ENCODE measurements at regions not wholly inside any gene's neighbourhood (a gene's known extent, or its start where the extent isn't known, plus 50 kb on each side); places are given as distances from the start of the nearest gene placed in this dataset.

- TF ChIP-seq POLR2AphosphoS5 (IDR thresholded peaks at IDR 0.05; ENCODE audit: low read depth, low read length) (no peak), POLR2A (IDR thresholded peaks at IDR 0.05; ENCODE audit: low read depth, low read length) (no peak), TAF1 (IDR thresholded peaks at IDR 0.05; ENCODE audit: borderline replicate concordance, low read depth, low read length) (no peak)
- FAIRE-seq, result no peak
These were observed 108.9 kb upstream of the TRABD2B start for GRCh38 chr1:48106049-48106448.

GRCh38 chr1:48105165-48105564 lies 108.0 kb upstream of the TRABD2B start:
- FAIRE-seq (no peak), DNase-seq (ENCODE audit: insufficient read length) (no peak)
- TF ChIP-seq POLR2A (IDR thresholded peaks at IDR 0.05; ENCODE audit: low read depth, low read length), result no peak
- TF ChIP-seq TAF1 (IDR thresholded peaks at IDR 0.05; ENCODE audit: borderline replicate concordance, low read depth, low read length), result no peak
- no peak for TF ChIP-seq POLR2AphosphoS5 (IDR thresholded peaks at IDR 0.05; ENCODE audit: low read depth, low read length)

More at GRCh38 chr1:48106049-48106448, 108.9 kb upstream of the TRABD2B start:
- DNase-seq (ENCODE audit: insufficient read length), result no peak

- DNase-seq (ENCODE audit: insufficient read length) (no peak), FAIRE-seq (no peak)
- TF ChIP-seq POLR2AphosphoS5 (IDR thresholded peaks at IDR 0.05; ENCODE audit: low read depth, low read length), result no peak
- TF ChIP-seq POLR2A (IDR thresholded peaks at IDR 0.05; ENCODE audit: low read depth, low read length), result no peak
- no peak for TF ChIP-seq TAF1 (IDR thresholded peaks at IDR 0.05; ENCODE audit: borderline replicate concordance, low read depth, low read length)
These were observed 106.3 kb upstream of the TRABD2B start for GRCh38 chr1:48103495-48103894.

GRCh38 chr1:48102766-48103165 lies 105.6 kb upstream of the TRABD2B start:
- FAIRE-seq, result no peak
- DNase-seq (ENCODE audit: insufficient read length), result no peak
- TF ChIP-seq POLR2A (IDR thresholded peaks at IDR 0.05; ENCODE audit: low read depth, low read length), result no peak
- TF ChIP-seq POLR2AphosphoS5 (IDR thresholded peaks at IDR 0.05; ENCODE audit: low read depth, low read length), result no peak
- no peak for TF ChIP-seq TAF1 (IDR thresholded peaks at IDR 0.05; ENCODE audit: borderline replicate concordance, low read depth, low read length)

- TF ChIP-seq POLR2AphosphoS5 (IDR thresholded peaks at IDR 0.05; ENCODE audit: low read depth, low read length), result no peak
- no peak for TF ChIP-seq POLR2A (IDR thresholded peaks at IDR 0.05; ENCODE audit: low read depth, low read length)
- TF ChIP-seq TAF1 (IDR thresholded peaks at IDR 0.05; ENCODE audit: borderline replicate concordance, low read depth, low read length), result no peak
- no peak for FAIRE-seq
- DNase-seq (ENCODE audit: insufficient read length), result no peak
These were observed 102.0 kb upstream of the TRABD2B start for GRCh38 chr1:48099072-48099773.

GRCh38 chr1:48093696-48094528 lies 96.7 kb upstream of the TRABD2B start:
- FAIRE-seq (no peak), DNase-seq (ENCODE audit: insufficient read length) (peak; percentile 59)
- no peak for TF ChIP-seq POLR2AphosphoS5 (IDR thresholded peaks at IDR 0.05; ENCODE audit: low read depth, low read length)
- TF ChIP-seq TAF1 (IDR thresholded peaks at IDR 0.05; ENCODE audit: borderline replicate concordance, low read depth, low read length), result no peak
- TF ChIP-seq POLR2A (IDR thresholded peaks at IDR 0.05; ENCODE audit: low read depth, low read length), result no peak

GRCh38 chr1:48093147-48093546 lies 96.0 kb upstream of the TRABD2B start:
- no peak for FAIRE-seq
- TF ChIP-seq TAF1 (IDR thresholded peaks at IDR 0.05; ENCODE audit: borderline replicate concordance, low read depth, low read length) (no peak), POLR2AphosphoS5 (IDR thresholded peaks at IDR 0.05; ENCODE audit: low read depth, low read length) (no peak), POLR2A (IDR thresholded peaks at IDR 0.05; ENCODE audit: low read depth, low read length) (no peak)
- no peak for DNase-seq (ENCODE audit: insufficient read length)

GRCh38 chr1:48092401-48092800 lies 95.2 kb upstream of the TRABD2B start:
- TF ChIP-seq POLR2AphosphoS5 (IDR thresholded peaks at IDR 0.05; ENCODE audit: low read depth, low read length) (no peak), TAF1 (IDR thresholded peaks at IDR 0.05; ENCODE audit: borderline replicate concordance, low read depth, low read length) (no peak), POLR2A (IDR thresholded peaks at IDR 0.05; ENCODE audit: low read depth, low read length) (no peak)
- FAIRE-seq, result no peak
- DNase-seq (ENCODE audit: insufficient read length), result no peak

- TF ChIP-seq TAF1 (IDR thresholded peaks at IDR 0.05; ENCODE audit: borderline replicate concordance, low read depth, low read length), result no peak
- no peak for TF ChIP-seq POLR2AphosphoS5 (IDR thresholded peaks at IDR 0.05; ENCODE audit: low read depth, low read length)
- TF ChIP-seq POLR2A (IDR thresholded peaks at IDR 0.05; ENCODE audit: low read depth, low read length), result no peak
- FAIRE-seq (no peak), DNase-seq (ENCODE audit: insufficient read length) (no peak)
These were observed 92.2 kb upstream of the TRABD2B start for GRCh38 chr1:48089356-48089891.

- no peak for DNase-seq (ENCODE audit: insufficient read length)
- TF ChIP-seq TAF1 (IDR thresholded peaks at IDR 0.05; ENCODE audit: borderline replicate concordance, low read depth, low read length), result no peak
- no peak for TF ChIP-seq POLR2A (IDR thresholded peaks at IDR 0.05; ENCODE audit: low read depth, low read length)
- TF ChIP-seq POLR2AphosphoS5 (IDR thresholded peaks at IDR 0.05; ENCODE audit: low read depth, low read length), result no peak
- no peak for FAIRE-seq
These were observed 87.6 kb upstream of the TRABD2B start for GRCh38 chr1:48084826-48085225.

GRCh38 chr1:48082271-48082962 lies 85.2 kb upstream of the TRABD2B start:
- TF ChIP-seq TAF1 (IDR thresholded peaks at IDR 0.05; ENCODE audit: borderline replicate concordance, low read depth, low read length), result no peak
- TF ChIP-seq POLR2AphosphoS5 (IDR thresholded peaks at IDR 0.05; ENCODE audit: low read depth, low read length), result no peak
- no peak for TF ChIP-seq POLR2A (IDR thresholded peaks at IDR 0.05; ENCODE audit: low read depth, low read length)
- DNase-seq (ENCODE audit: insufficient read length) (no peak), FAIRE-seq (no peak)

Measured in GM12892 (cell line).